Limb (tissue), 2 donors: ENCODE measurements at regions not wholly inside any gene's neighbourhood (a gene's known extent, or its start where the extent isn't known, plus 50 kb on each side); places are given as distances from the start of the nearest gene placed in this dataset.

Experiments
- DNase-seq, 2 donors: peaks; one replicate each; pipeline ENCODE4 v3.0.0-alpha.2; 2016; ENCODE audit errors: extremely low spot score in 2 of 2

DNA sequence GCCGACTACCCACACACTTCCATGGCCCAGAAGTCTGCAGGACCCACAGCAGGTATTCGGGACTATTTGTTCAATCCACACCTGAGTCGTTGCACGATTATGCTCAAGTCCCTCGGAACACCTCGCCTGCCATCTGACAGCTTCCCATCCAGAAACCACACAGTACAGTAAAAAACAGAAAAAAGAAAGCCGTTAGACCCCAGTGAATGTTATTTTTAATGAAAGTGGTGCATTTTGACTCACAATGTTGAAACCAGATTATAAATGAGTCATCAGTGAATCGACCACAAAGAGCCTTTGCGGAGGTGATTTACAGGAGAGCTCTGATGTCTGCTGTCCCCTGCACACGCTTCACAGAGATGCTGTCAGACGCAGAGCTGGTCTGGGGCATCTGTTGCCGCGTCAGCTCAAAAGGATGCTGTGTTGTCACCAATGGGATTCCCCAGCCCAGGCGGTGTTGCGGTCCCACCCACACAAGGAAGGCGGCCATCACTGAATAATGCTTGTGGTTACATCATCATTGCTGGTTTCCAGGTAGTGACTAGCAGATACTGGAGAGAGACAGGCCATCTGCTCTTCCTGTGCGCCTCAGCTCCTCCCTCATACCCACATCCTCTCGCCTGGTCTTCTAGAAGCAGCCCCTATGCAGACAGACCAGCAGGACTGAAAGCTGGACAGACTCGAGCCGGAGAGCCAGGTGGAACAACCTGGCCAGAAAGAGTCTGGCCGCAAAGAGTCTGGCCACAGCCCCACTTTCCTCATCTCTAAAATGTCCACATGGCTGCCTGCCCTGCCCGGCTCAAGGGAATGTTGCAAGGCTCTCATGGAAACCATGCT lies 116.8 kb downstream of the TOMM20 start:
- peak in 1 of 2 donors; percentile 49 for DNase-seq

DNA sequence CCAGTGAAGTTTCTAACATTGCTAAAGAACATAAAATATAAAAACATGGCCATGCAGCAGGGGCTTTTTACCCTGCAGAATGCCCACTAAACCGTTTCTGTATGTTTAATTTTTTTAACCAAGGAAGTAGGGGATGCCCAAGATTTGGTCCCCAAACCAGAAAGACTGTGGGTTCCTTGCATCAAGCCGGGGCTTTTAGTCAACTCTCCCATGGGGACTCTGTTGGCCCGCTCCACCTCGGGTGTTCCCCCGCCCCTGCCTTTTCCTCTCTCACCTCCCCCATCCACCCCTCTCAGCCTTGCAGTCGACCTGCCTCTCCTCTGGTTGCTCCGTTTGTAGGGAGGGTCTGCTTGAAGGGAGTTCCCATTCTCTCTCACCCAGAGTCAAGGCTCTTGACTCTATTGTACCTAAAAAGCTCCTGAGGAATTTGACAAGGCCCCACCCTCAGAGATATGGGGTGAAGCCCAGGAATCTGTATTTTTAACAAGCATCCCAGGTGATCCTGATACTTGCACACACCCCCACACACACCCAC lies 117.5 kb downstream of the TOMM20 start:
- no peak for DNase-seq

DNA sequence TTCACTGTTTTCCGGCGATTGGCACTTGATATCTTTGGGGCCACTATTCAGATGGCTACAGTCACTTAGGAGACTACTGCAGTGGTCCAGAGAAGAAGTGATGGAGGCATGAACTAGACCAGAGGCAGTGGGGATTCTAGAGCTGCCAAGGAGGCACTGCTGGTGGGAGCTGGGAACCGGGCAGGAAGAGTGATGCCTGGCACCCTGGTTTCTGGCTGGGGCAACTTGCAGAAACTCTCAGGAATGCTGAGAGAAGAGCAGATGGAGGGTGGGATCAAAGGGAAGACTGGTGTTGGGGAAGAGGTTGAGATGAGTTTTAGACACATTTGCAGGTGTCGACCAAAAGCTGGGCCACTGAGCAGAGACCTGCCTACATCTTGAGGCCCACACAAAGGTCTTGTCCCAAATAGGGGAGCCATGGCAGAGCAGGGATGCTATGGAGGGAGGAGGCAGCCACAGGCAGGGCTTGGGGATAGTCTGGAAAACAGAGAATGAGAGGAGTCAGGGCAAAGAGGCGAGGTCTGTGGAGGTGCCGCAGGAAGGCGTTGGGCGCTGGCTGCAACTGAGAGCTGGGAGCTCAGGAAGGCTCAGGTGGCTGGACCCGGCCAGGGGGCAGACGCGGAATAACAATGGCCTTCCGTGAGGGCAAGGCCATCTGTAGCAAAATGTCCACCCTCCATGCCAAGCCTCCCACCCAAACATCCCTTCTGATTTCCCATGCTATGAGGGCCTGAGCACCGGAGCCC lies 118.9 kb downstream of the TOMM20 start:
- DNase-seq: no peak

DNA sequence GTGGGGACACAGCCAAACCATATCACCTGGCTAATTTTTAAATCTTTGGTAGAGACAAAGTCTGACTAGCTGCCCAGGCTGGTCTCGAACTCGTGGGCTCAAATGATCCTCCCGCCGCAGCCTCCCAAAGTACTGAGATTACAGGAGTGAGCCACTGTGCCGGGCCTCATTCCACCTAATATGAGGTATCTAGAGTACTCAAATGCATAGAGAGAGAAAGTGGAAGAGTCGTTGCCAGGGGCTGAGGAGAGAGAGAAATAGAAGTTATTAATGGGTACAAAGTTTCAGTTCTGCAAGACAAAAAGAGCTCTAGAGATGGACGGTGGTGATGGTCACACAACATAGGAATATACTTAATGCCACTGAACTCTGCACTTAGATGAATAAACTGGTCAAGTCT lies 119.6 kb downstream of the TOMM20 start:
- DNase-seq: no peak

DNA sequence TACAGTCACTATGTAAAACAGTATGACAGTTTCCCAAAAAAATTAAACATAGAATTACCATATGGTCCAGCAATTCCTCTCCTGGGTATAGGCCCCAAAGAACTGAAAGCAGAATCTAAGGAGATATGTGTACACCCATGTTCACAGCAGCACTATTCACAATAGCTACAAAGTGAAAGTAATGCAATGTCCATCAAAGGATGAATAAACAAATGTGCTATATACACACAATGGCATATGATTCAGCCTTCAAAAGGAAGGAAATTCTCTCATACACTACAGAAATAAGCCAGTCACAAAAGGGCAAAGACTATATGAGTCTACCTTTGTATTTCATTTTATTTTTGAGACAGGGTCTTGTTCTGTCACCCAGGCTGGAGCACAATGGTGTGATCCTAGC lies 120.4 kb downstream of the TOMM20 start:
- no peak for DNase-seq

DNA sequence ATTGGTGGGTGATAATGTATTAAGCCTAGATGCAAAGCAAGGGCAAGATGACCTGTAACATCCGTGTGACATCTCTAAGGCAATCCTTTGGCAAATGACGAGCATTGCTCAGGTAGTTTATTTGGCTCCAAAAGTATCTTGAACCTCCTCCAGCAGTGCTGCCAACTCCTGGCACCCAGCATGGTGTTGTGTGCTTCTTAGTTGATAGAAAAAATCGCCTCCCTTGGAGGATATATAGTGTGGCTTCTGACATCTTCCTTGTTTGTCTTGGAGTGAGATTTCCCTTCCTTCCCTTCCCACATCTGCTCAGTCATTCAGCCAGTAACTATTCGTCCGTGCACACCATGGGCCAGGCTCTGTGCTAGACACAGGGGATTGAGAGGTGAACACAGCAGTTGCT lies 121.8 kb downstream of the TOMM20 start:
- DNase-seq: no peak

DNA sequence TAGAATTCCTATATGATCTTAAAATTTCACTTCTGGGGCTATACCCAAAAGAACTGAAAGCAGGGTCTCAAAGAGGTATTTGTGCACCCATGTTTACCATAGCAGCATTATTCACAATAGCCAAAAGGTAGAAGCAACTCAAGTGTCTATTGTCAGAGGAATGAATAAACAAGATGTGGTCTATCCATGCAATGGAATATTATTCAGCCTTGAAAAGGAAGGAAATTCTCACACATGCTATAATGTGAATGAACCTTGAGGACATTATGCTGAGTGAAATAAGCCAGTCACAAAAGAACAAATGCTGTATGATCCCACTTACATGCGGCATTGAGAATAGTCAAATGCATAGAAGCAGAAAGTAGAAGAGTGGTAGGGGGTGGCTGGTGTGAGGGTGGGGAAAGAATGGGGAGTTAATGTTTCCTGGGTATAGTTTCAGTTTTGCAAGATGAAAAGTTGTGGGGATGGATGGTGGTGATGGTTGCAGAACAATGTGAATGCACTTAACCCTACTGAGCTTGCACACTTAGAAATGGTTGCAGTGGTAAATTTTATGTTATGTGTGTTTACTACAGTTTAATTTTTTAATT lies 122.4 kb downstream of the TOMM20 start:
- no peak for DNase-seq

DNA sequence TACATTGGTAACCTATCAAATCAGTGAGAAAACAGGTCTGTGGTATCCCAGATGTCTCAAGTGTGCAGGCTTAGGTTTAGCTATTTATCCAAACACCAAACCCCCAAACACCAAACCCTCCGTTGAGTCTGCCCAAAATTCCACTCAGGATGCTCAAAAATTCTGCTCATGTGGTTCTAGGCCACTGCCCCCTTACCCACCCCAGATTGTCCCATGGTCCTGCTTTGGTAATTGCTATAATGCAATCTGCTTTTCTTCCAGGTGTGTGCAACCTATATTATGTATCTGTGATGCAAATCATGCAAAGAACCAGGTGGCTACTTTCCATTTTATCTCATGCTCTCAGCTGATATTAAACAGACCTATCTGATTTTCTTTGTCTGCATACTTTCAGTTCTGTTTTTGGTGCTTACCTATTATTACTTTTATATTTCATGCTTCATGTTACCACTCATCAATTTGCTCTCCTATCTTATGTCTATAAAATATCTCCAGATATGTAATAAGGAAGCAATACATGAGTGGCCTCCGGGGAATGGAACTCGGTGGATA lies 123.7 kb downstream of the TOMM20 start:
- DNase-seq: no peak

DNA sequence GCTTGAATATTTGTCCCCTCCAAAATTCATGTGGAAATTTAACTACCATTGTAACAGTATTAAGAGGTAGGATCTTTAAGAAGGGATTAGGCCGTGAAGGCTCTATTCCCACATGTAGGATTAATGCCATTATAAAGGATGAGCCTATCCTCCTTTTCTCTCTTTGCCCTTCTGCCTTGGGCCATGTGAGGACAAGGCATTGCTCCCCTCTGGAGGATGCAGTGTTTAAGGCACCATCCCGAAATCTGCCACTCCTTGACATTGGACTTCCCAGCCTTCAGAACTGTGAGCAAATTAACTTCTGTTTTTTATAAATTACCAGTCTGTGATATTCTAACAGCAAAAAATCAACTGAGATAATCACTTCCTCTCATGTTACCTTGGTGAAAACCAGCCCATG lies 124.4 kb downstream of the TOMM20 start:
- no peak for DNase-seq

DNA sequence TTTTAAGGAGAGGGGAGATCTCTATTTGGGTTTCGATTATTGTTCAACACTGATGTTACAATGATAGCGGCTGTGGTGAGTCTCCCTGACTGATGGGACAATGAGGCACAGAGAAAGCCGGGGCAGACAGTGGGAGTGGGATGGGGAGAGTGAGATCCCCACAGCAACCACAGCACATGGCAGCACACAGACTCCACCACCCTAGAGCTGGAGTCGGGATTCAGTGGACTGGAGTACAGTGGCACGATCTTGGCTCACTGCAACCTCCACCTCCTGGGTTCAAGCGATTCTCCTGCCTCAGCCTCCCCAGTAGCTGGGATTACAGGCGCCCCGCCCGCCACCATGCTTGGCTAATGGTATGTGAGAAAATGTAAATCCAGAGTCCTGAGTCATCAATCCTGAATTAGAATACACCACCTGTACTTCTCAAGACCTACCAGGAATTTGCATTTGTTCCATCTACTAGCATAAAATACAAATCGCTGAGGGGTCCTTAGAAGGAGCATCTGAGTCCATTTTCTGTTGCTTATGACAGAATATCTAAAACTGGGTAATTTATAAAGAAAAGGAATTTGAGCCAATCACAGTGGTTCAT lies 125.8 kb downstream of the TOMM20 start:
- no peak for DNase-seq

DNA sequence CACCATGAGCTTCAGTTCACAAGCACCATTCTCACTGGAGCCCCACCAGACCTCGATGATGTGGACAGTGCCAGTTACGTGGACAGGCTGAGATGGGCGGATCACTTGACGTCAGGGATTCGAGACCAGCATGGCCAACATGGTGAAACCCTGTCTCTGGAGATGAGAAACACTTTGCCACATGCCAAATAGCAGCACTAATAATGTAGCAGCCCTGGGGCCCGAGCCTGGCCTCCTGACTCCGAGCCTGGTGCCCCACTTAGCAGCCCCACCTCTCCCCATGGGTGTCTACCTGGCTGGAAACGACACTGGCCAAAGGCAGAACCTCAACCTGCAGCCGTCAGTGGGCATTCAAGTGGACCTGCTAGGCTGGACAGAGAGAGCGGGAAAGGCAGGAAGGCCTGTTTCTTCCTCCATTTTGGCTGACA lies 129.1 kb downstream of the TOMM20 start:
- no peak for DNase-seq

DNA sequence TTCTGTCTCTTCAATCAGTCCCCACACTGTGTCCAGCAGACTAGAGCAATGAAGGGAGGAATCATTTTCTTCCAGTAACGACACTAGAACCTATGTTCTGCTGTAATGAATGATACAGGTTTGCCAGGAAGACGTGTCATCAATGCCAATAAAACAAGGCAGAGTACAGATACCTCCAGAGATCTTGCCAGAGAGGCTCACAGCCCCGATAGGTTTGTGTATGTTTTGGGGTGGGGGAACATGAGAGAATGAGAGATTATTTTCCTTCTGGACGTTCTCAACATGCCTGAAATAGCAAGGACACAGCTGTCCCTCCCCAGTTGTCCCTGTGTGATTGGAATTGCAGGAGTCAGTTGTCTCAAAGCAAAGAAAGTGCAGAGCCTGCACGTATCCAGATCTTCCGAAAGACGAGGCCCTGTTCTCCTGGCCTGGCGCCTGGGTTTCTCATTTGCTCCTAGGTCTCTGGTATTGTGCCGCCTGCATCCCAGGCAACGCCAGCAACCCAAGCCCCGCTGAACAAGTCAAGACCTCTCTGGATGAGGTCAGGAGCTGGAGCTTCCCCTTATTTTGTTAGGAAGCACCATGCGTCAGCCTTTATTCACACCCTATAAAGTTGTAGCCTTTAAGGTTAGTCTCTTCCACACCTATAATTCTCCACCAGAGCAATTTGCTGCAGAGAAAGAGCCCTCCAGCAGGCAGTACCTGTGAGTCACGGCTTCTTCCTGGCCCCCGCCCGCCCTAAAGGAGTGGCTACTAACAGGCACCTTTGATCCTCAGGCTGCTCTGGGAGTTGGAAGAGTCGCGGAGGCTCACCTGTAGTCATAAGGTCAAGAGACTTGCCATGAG lies 130.5 kb downstream of the TOMM20 start:
- peak; percentile 69 to 78 for DNase-seq

DNA sequence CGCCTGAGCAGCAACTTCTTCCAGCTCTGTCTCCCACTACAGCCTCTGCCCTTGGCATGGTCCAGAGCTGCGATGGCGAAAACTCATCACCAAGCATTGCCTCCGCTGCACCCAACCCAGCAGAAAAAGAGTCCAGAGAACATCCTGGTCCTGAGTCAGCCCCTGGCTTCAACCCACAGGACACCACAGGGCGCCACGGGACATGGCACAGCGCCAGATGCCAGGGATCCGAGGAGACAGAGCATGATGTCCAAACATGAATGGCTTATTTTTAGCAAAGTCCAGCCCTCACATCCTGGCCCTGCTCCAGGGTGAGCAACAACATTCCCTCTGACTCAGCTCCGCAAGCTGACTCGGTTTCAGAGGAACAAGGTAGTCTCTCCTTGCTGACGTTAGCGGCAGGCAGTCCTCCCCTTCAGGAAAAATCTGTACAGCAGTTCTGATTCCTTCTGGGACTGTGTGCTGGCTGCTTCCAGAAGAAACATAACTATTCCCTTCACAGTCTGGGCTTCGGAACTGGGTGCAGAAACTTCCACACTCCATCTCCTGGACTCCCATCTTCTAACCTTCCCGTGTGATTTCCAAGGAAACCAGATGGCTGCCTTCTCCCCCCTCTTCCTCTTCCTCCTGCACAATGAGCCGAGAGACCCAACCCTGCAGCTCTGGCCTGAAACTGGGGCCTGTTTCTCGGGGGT lies 131.3 kb downstream of the TOMM20 start:
- DNase-seq: peak; percentile 67 to 84

DNA sequence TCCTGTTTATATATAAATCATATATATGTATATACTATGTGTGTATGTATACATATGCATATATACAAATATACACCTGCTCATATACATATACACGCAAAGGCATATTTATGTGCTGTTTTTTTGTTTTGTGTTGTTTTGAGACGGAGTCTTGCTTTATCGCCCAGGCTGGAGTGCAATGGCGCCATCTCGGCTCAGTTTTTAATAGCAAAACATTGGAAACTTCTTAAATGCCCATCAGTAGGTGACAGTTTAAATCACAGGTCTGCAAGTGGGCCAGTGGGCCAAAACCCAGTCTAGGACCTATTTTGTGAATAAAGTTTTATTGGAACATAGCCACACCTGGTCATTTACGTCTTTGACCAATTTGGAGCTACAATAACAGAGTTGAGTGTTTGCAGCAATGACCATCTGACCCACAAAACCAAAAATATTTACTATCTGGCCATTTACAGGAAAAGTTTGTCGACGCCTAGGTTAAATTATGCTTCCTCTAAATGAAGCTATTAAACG lies 132.3 kb downstream of the TOMM20 start:
- no peak for DNase-seq

DNA sequence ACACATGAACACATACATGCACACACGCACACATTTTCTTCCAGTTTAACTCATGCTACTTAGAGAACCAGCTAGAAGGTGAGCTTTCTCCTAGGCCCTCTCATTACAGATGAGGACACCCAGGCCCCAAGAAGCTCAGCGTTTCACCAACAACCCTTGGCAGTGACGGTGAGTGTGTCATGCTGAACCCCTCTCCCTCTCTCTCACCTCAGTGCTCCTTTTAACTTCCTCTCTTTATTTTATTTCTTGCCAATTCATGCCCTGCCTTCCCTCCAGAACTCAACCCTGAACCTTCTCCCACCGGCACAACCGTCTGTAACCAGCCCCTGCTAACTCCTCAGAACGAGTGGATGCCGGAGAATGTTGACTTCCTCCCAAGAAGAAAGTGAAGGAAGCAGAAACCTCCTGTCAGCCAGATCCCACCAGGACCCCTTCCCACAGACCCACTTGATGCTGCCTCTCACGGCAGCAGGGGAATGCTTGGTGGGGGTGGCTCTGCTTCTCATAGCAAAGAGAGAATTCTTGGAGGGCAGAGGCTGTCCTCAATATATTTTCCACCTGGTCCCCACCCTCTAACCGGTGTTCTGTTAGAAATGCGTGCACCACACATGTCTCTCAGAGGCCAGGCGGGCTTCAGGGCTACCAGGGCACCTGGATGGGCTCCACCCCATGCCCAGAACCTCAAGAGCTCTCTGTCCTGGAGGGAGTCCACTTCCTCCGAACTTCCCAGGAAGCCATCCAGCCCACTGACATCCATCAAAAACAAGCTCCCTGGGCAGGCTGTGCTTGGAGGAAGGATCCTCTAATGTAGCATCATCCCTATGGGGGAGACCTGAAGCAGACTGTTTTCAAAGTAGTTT lies 134.0 kb downstream of the TOMM20 start:
- DNase-seq: no peak

DNA sequence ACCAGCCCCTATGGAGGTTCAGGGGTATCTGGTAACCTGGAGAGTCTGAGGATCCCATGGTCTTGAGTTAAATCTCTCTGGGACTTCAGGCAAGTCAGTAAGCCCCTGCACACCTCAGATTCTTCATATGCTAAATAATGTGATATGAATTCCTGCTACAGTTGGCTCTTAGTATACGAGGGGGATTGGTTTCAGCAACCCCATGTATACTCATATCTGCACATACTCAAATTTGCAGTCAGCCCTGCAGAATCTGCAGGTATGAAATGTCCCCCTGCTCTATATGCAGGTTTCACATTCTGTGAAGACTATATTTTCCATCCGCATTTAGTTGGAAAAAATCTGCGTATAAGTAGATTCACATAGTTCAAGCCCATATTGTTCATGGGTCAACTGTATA lies 136.6 kb downstream of the TOMM20 start:
- DNase-seq: no peak

DNA sequence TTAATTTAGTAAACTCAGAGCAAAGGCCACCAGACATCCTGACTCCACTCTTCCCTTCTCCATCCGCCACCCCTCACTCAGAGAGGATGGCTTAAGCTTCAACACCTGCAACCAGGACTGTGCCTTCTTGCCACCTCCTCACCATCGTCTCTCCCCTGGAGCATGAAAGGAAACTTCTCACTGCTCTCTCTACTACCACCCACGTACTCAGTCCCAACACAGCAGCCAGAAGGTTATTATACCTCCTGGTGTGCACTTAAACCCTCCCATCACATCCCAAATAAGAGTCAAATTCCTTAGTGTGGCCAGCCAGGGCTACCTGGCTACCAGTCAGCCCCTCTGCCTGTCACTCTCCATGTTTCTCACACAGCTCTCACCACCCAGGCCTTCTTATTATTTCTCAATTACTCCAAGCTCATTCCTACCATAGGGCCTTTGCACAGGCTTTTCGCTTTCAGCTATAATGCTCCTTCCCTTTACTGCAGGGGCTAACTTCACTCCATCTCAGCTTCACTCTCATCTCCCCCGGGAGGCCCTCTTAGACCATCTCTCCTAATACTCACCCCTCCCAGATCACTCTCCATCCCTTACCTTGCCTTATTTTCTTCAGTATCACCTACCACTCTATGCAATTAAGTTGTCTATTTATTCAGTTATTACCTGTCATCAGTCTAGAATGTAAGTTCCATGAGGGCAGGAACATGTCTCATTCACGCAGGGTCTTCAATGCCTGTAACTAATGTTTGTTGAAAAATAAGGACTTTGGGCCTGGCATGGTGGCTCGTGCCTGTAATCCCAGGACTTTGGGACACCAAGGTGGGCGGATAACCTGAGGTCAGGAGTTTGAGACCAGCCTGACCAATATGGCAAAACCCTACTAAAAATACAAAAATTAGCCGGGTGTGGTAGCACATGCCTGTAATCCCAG lies 137.5 kb downstream of the TOMM20 start:
- no peak for DNase-seq

DNA sequence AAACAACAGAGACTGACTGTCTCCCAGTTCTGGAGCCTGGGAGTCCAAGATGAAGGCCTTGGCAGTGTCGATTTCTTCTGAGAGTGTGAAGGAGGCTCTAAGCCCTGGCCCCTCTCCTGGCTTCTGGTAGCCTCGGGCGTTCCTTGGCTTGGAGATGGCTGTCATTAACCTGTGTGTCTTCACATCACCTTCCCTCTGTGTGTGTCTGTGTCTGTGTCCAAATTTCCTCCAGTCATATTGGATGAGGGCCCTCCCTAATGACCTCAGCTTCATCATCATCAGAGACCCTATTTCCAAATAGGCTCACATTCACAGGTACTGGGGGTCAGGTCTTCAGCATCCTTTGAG lies 138.3 kb downstream of the TOMM20 start:
- DNase-seq: no peak
